ENCODE measurements at regions not wholly inside any gene's neighbourhood (a gene's known extent, or its start where the extent isn't known, plus 50 kb on each side); places are given as distances from the start of the nearest gene placed in this dataset.

DNA sequence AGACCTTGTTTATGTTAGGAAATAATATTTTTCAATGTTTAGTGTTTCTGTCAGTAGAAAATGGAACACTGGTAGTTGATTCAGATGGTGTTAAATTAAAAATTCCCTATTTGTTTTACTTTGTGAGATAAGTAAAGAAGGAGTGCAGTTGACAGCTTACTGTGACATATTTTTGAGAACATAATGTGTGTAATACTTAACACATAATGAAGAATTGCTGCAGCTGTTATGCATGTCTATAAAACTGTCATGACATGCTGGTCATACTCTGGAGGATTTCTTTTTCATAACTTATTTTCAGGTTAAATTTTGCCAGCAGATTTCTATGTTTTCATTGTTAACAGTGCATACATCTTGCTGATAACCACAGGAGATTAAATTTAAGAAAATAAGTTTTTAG is 296.1 kb downstream of the CTH start:
- FAIRE-seq: no peak
- Histone ChIP-seq H3K27me3 (ENCODE audit: control insufficient read depth in 1 of 2, insufficient read depth in 2 of 2, low read length in 2 of 2) (no peaks in the 10 kb centered on the region), H3K4me3 (replicated peaks in 1 of 3; ENCODE audit: insufficient read depth in 1 of 3, low read depth in 2 of 3, low read length in 3 of 3) (no peak overlapping the region), H2AFZ (ENCODE audit: low read length) (no peak overlapping the region), H3K4me1 (ENCODE audit: insufficient read depth, low read length) (no peaks in the 10 kb centered on the region), H4K20me1 (ENCODE audit: insufficient read depth, low read length) (no peaks in the 10 kb centered on the region), H3K27ac (ENCODE audit: extremely low read length, insufficient read depth, low read length) (no peak overlapping the region), H3K9ac (ENCODE audit: insufficient read depth, low read depth, low read length) (no peak overlapping the region), H3K4me2 (ENCODE audit: low read depth, low read length) (no peak overlapping the region), H3K36me3 (replicated peaks in 1 of 2; ENCODE audit: control insufficient read depth in 1 of 2, insufficient read depth in 2 of 2, low read length in 2 of 2) (no peaks in the 10 kb centered on the region), H3K9me3 (ENCODE audit: low read length) (no peaks in the 10 kb centered on the region), H3K79me2 (ENCODE audit: insufficient read depth, low read length) (no peaks in the 10 kb centered on the region)
- no peak for DNase-seq (ENCODE audit: low spot score)
- intact Hi-C loops (cut with micrococcal nuclease; ENCODE audit: unreplicated experiment) (no loop called here), in situ Hi-C loops (cut with HindIII; ENCODE audit: extremely low pct_ligation_motif_present, low pct_unique_long_range_greater_than_20kb) (no loop called here)
- TF ChIP-seq ZNF556 (CRISPR knock-in tag; IDR thresholded peaks at IDR 0.05; ENCODE audit: borderline replicate concordance) (no peak), ZNF180 (CRISPR knock-in tag; IDR thresholded peaks at IDR 0.05; ENCODE audit: borderline replicate concordance, low read depth) (no peak), SRSF9 (IDR thresholded peaks at IDR 0.05; ENCODE audit: borderline replicate concordance, insufficient read depth, low read depth, low read length, poor library complexity, severe bottlenecking) (no peak), XBP1 (CRISPR knock-in tag; IDR thresholded peaks at IDR 0.05) (no peak), ZSCAN25 (CRISPR knock-in tag; IDR thresholded peaks at IDR 0.05) (no peak), GATA4 (IDR thresholded peaks at IDR 0.05; ENCODE audit: borderline replicate concordance, low read depth) (no peak), ZNF768 (CRISPR knock-in tag; IDR thresholded peaks at IDR 0.05) (no peak)
- TF ChIP-seq, protein P1, sequence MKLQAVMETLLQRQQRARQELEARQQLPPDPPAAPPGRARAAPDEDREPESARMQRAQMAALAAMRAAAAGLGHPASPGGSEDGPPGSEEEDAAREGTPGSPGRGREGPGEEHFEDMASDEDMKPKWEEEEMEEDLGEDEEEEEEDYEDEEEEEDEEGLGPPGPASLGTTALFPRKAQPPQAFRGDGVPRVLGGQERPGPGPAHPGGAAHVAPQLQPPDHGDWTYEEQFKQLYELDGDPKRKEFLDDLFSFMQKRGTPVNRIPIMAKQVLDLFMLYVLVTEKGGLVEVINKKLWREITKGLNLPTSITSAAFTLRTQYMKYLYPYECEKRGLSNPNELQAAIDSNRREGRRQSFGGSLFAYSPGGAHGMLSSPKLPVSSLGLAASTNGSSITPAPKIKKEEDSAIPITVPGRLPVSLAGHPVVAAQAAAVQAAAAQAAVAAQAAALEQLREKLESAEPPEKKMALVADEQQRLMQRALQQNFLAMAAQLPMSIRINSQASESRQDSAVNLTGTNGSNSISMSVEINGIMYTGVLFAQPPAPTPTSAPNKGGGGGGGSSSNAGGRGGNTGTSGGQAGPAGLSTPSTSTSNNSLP (IDR thresholded peaks at IDR 0.05; ENCODE audit: low read depth, low read length): no peak
- TF ChIP-seq, protein P2, sequence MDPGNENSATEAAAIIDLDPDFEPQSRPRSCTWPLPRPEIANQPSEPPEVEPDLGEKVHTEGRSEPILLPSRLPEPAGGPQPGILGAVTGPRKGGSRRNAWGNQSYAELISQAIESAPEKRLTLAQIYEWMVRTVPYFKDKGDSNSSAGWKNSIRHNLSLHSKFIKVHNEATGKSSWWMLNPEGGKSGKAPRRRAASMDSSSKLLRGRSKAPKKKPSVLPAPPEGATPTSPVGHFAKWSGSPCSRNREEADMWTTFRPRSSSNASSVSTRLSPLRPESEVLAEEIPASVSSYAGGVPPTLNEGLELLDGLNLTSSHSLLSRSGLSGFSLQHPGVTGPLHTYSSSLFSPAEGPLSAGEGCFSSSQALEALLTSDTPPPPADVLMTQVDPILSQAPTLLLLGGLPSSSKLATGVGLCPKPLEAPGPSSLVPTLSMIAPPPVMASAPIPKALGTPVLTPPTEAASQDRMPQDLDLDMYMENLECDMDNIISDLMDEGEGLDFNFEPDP (CRISPR knock-in tag; conservative IDR thresholded peaks at IDR 0.05): no peak
- TF ChIP-seq, protein P3, sequence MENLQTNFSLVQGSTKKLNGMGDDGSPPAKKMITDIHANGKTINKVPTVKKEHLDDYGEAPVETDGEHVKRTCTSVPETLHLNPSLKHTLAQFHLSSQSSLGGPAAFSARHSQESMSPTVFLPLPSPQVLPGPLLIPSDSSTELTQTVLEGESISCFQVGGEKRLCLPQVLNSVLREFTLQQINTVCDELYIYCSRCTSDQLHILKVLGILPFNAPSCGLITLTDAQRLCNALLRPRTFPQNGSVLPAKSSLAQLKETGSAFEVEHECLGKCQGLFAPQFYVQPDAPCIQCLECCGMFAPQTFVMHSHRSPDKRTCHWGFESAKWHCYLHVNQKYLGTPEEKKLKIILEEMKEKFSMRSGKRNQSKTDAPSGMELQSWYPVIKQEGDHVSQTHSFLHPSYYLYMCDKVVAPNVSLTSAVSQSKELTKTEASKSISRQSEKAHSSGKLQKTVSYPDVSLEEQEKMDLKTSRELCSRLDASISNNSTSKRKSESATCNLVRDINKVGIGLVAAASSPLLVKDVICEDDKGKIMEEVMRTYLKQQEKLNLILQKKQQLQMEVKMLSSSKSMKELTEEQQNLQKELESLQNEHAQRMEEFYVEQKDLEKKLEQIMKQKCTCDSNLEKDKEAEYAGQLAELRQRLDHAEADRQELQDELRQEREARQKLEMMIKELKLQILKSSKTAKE (CRISPR knock-in tag; IDR thresholded peaks at IDR 0.05; ENCODE audit: borderline replicate concordance): no peak
- no TSS peak for BruUV-seq (replicated peaks)
- ChIA-PET CTCF (ENCODE audit: low intra/inter-chr PET ratio, low total read pairs) (no interaction called here), POLR2A (no interaction called here)
- no peak for ATAC-seq
